ENCODE measurements at regions not wholly inside any gene's neighbourhood (a gene's known extent, or its start where the extent isn't known, plus 50 kb on each side); places are given as distances from the start of the nearest gene placed in this dataset.
A peak's percentile ranks its signal among the peaks of the same experiment; 100 is the strongest.

GRCh38 chr3:64351713-64352638 is 126.7 kb upstream of the PRICKLE2 start:
- DNase-seq, result peak; percentile 74

- DNase-seq, result peak; percentile 13
Measured at GRCh38 chr3:64349551-64349950, 124.3 kb upstream of the PRICKLE2 start.

DNA sequence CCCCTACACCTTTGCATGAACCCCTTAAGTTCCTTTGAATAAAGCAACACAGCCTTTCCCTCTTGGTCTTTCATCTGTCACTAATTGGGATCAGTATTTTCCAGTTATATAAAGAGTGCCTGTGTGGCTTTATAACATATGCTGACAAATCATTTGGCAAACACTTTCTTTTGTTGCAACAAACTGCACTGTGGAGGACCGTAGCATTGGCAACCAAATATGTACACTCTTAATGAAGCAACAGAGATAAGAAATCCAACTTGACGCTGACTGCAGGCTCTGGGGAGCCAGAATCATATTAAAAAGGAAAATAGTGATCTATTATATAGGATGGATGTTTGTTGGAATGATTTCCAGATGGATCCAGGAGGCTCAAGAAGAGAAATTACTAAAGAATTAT is 120.1 kb upstream of the PRICKLE2 start:
- no peak for DNase-seq

DNA sequence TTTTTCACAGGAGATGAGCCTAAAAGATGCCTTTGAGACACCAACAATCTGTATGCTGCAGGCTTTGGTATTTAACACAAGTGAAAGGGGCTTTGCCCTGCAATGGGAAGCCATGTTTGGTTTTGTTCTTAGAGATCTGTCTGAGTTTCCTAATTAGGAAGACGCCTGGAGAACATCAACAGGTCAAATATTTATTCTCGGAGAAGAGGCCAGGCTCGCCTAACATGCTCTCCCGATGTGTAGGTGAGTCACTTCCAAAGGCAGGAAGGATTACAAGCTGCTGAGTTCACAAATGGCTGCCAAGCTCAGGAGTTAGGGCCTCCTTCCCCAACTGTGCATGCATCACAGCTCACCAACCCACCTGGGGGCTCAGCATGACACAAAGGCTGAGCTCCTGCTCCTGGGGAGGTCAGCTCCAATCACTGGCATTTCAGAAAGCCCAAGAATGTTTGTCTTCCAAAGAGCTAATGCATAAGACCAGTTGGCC is 119.5 kb upstream of the PRICKLE2 start:
- peak; percentile 75 for DNase-seq

- DNase-seq, result peak; percentile 49
Measured at GRCh38 chr3:64343689-64344430, 118.6 kb upstream of the PRICKLE2 start.

GRCh38 chr3:64342940-64343688 is 117.8 kb upstream of the PRICKLE2 start:
- peak; percentile 54 for DNase-seq

GRCh38 chr3:64341296-64341695 is 116.0 kb upstream of the PRICKLE2 start:
- no peak for DNase-seq

GRCh38 chr3:64340641-64341101 is 115.4 kb upstream of the PRICKLE2 start:
- peak; percentile 84 for DNase-seq

GRCh38 chr3:64336488-64336887 is 111.2 kb upstream of the PRICKLE2 start:
- DNase-seq, result no peak

GRCh38 chr3:64332459-64333350 is 107.4 kb upstream of the PRICKLE2 start:
- no peak for DNase-seq

DNA sequence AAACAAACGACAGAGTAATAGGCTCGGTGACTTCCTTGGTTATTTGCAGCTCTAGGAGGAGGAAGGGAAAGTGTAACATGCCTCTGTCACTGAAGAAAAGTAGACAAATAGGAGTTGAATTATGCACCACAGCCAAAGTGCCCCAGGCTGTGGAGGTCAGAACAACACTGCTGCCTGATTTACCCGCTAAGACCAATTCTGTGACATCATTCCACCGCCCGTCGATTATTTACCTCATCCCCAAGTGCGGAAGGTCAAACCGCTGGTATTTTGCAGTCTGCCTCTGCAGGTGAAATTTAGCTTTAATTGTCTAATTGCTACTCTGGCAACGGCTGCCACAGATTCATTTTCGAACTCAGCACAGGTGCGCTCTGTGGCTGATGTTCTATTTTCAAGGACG is 106.3 kb upstream of the PRICKLE2 start:
- DNase-seq, result no peak

- DNase-seq, result no peak
Measured at GRCh38 chr3:64329037-64329436, 103.8 kb upstream of the PRICKLE2 start.

DNA sequence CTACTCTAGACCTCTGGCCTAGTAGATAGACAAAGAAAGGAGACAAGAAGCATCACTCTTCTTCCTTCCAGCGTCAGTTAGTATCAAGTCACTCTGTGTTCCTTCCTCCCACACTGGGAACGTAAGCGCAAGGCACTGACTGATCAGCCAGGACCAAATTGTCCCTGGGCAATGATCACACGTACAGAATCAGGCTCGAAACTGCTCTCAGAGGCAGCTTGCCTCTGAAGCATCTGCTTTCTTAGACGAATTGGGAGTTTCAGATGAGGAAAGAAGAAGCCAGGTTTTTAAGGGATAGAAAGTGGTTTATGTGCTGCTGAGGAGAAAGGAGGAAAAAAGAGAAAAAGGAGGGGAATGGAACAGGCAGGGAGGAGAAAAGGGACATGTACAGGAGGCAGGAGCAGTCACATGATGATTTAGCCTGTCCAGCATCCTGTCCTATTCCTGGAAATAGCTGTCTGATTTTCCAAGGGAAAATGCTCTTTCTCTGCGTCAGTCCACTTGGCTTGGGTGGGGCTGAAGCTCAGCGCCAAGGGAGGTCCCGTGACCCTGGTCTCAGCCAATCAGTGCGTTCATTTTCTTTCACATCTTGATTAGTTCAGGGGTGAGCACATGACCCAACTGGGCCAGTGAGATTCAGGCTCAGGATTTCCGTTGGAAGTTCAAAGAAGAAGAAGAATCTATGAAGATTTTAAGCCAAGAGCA is 102.0 kb upstream of the PRICKLE2 start:
- no peak for DNase-seq

GRCh38 chr3:64321747-64322146 is 96.5 kb upstream of the PRICKLE2 start:
- peak; percentile 70 for DNase-seq

DNA sequence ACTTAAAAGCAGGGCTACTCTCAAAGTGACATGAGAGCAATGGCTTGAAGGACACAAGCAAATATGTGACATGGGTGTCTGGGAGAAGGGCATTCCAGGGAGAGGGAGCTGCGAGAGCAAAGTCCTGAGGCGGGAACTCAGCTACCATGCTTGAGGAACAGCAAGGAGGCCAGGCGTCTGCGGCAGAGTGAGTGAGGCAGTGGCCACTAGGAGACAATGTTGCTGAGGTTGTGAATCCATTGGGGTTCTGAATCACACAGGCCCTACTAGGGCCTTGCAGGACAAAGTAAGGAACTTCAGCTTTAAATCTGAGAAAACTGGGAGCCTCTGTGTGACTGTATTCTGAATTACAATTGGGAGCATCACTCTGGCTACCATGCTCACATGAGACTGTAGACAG is 94.1 kb upstream of the PRICKLE2 start:
- DNase-seq, result no peak

- DNase-seq, result no peak
Measured at GRCh38 chr3:64318668-64319271, 93.5 kb upstream of the PRICKLE2 start.

GRCh38 chr3:64318001-64318400 is 92.7 kb upstream of the PRICKLE2 start:
- peak; percentile 62 for DNase-seq

GRCh38 chr3:64316971-64317370 is 91.7 kb upstream of the PRICKLE2 start:
- DNase-seq, result peak; percentile 28

- DNase-seq, result no peak
Measured at GRCh38 chr3:64311424-64312061, 86.3 kb upstream of the PRICKLE2 start.

DNA sequence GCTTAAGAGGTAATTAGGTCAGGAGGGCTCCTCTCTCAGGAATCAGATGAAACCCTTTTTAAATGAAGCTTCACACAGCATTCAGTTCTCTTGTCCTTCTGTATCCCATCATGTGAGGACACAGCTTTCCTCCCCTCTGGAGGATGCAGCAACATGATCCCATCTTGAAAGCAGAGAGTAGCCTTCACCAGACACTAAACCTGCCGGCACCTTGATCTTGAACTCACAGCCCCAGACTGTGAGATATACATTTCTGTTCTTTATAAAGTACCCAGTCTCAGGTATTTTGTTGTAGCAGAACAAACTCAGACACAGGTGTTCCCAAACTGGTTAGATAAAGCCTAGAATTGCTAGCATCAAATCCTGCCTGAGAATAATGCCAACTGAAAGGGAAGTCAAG is 83.7 kb upstream of the PRICKLE2 start:
- no peak for DNase-seq
